HG02610 (cell line): ENCODE measurements at regions not wholly inside any gene's neighbourhood (a gene's known extent, or its start where the extent isn't known, plus 50 kb on each side); places are given as distances from the start of the nearest gene placed in this dataset.

Experiments used
- ATAC-seq: cut with Tn5 transposase; IDR thresholded peaks from one replicate; pipeline ENCODE4 v1.9.1; 2021; ENCODE audit warnings: mild to moderate bottlenecking, moderate library complexity; ENCODE audit not compliant: unreplicated experiment

DNA sequence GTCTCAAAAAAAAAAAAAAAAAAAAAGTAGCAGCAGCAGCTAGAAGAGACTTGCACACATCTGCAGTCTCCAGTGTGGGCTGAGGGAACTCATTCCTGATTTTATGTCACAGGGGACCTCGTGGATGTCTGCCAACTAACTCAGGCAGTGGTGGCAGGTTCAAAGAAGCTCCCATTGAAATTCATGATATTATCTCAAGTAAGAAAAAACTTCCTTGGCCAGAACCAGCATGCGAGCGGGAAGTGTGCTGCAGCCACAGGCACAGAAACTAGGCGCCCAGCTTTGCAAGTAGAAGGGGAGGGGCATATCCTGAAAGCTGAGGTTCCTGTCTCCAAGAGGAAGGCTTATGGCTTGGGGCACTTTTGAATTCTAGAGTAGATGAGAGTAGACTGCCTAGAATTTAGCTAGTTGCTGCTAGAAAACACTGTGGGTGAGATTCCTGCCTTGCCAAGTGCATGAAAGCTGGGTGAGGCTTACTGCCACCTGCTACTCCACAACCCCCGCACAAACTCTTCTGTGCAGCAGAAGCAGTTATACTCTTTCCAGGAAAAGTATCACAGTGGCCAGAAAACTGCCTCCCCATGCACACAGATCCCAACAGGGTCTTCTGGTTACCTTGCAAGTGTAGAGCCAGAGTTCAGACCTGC, 603.8 kb upstream of the CA10 start:
- ATAC-seq = no peak

DNA sequence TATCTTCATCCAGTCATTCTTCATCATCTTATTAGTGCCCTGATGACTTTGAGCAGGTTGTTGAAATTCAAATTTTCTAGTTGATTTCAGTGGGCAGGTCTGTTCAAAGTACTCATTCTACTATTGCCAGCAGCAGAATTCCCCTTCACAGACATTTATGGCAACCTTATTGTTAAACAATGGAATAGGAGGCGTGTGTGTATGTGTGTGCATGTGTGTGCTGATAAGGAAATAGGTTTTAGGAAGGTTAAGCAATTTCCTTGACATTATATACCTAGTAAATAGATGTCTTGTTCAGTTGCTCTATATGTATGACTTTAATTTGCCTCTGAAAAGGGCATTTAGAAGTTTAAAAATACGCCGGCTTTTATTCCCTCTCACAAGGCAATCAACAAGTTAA, 601.4 kb upstream of the CA10 start:
- no peak for ATAC-seq

DNA sequence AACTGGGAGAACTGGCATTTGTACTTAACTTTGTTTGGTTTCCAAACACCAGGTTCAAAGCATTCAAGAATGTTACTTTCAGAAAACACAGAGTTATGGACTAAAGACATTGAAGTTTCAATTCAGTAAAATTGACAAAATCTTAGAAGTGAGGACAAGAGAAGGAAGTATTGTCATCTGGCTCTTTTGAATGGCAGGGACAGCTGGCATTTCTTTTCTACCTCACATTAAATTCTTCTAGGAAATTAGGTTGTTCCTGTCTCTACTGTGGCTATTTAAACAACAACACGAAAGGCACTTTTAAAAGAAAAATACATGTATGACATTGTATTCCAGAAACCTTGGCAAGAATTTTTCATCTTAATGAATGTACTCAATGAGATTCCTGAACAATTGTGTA, 600.0 kb upstream of the CA10 start:
- ATAC-seq = no peak

DNA sequence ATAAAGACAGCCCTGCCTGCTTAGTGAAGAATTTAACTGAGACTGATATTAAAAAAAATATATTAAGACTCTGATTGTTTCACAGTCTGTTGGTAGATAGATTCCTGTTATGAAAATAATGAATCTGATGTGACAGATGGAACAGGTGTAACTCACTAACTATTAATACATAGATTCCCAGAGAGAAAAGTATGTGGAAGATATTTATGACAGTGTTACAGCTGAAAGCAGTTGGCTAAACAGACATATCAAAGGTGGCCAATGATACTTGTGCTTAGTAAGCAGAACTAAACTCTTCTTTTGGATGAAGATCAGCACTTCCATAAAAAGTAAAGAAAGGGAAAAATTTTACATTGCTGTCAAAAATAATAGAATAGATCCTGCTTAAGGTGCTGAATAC, 598.2 kb upstream of the CA10 start:
- ATAC-seq = no peak

DNA sequence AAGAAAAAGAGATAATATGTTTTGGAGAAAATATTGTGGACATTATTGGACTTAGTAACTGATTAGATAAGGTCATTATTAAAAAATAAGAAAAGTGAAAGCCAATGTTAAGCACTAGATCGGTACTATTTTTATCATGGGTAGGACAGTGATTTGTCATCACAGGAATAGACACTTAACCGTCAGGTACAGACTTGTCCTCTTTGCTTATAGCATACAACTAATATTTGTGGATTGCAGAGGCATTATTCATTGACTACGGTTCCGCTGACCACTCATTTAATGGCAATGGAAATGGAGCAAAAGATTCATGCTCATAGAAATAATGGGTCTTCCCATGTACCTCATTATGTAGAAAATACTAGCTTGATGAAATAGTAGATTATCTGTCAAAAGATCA, 596.3 kb upstream of the CA10 start:
- no peak for ATAC-seq

DNA sequence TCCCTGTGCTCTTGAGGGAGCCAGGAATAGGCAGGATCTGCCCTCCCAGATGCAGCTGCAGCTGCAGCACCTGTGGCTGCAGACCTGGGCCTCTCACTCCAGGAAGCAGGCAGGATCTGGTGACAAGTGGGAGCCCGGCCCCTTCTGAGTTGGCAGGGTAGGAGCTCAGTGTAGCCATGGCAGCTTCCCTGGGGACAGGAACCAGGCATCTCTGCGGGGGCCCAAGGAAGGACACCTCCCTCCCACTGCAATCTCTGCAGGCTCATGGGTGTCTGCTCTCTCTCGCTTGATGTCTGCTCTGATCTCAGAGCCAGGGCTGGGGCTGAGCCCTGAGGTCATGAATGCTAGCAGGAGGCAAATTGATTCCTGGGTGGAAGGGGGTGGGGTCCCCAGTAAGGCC, 592.5 kb upstream of the CA10 start:
- no peak for ATAC-seq

DNA sequence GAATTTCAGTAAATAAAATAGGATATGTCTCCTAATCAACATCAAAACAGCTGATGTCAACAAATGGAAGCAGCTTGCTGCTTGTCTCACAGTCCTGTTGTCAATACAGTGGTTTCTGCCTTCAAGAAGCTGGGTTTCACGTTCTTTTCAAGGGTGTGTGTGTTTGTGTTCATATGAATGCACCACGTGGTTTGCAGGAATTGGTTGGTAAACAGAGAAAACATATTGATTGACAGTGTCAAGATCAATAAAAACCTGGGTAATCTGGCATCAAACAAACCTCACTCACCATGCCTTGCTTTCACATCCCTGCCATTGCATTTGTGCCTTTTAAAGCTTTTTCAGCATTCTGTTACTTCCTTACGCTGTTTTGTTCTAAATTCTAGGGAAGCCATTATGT, 585.7 kb upstream of the CA10 start:
- ATAC-seq = no peak

DNA sequence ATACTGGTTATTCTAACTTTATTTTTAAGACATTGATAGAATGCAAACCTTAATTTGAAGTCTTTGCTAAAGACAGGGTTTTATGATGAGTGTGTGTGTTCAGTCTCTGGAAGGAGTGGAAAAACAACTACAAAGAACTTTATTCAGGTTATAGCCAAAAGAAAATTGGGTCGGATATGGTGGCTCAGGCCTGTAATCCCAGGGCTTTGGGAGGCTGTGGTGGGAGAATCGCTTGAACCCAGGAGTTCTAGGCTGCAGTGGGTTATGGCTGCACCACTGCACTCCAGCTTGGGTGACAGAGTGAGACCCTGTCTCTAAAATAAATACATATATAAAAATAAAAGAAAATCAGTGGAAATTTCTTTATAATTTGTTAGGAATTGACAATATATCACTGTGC, 581.5 kb upstream of the CA10 start:
- ATAC-seq = no peak

DNA sequence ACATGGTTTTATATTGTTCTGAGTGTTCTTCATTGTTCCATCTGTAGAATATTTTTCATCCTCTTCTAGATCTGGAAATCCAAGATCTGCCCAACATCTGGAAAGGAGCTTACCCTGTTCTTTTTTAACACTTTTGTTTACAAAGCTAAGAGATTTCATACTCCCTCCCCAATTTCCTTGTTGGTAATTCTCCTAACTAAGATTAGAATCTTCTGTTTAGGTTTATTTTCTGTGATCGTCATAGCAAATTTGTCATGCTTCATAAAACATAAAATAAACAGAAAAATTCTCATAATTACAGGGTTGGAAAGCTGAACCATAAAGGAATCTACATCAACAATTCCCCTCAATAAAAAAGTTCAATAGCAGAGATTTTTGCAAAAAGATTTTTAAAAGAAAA, 580.3 kb upstream of the CA10 start:
- no peak for ATAC-seq

DNA sequence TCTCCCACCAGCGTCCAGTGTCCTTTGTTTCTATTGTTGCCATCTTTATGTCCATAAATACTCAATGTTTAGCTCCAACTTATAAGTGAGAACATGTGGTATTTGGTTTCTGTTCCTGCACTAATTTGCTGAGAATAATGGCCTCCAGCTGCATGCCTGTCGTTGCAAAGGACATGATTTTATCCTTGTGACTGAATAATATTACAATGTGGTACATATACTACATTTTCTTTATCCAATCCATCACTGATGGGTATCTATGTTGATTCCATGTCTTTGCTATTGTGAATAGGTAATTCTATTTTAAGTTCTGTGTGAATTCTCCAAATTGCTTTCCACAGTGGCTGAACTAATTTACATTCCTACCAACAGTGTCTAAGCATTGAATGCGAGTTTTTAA, 578.6 kb upstream of the CA10 start:
- no peak for ATAC-seq

DNA sequence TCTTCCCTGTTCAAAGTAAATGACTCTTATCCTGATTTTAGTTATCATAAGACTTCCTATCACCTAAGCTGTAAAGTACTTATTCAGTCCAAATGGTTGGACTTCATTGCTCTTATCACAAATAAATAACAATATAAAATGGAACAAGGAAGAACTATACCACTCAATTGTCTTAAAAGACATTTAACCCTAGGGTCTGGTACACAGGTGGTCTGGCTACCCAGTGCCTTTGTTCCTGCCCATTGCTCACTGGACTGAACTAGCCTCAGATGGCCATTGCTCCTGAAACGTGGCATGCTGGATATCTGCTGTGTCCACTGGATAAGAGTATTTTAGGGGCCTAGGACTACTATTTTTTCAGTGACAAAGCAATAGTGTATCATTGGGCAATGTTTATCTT, 574.3 kb upstream of the CA10 start:
- no peak for ATAC-seq

DNA sequence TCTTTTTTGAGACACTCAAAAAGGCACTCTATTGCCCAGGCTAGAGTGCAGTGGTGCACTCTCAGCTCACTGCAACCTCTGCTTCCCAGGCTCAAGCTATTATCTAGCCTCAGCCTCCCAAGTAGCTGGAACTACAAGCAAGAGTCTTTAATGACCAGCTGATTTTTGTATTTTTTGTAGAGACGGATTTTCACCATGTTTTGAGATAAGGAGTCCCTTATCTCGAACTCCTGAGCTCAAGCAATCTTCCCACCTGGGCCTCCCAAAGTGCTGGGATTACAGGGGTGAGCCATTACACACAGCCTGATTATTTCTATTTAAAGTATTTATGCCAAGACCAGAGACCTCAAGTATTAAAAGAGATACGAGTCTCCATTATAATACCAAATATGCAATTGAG, 566.1 kb upstream of the CA10 start:
- ATAC-seq = no peak

DNA sequence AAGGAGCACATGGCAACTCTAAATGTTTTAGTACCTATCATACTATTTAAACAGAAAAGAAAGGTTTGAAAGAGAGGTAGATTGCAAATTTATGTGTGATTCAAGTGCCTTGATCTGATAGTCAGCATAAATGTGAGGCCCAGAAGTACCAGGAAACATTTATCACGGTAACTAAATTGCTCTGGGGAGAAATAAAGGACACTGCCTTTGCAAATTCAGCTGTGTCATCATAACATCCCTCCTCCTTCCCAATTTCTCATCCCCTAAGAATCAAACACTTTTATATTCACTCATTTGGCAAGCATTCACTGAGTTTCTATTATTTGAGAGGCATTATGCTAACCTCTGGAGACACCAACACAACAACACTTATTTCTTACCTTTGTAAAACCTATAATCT, 563.4 kb upstream of the CA10 start:
- ATAC-seq = no peak

DNA sequence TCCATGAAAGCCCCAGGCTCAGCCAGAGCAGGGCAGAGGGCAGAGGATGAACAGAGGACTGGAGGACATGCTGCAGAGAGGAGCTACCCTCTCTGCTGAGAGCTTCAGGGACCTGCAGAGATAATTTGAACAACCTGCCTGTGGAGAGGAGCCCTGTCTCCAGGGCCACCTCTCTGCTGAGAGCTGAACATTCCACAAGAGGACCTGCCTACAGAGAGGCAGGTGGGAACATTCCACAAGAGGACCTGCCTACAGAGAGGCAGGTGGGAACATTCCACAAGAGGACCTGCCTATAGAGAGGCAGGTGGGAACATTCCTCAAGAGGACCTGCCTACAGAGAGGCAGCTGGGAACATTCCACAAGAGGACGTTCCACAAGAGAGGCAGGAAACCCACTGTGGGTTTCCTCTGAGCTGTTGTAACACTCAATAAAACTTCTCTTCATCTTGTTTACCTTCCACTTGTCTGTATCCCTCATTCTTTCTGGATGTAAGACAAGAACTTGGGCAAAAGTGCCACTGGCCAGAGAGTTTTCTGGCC, 551.9 kb upstream of the CA10 start:
- no peak for ATAC-seq

DNA sequence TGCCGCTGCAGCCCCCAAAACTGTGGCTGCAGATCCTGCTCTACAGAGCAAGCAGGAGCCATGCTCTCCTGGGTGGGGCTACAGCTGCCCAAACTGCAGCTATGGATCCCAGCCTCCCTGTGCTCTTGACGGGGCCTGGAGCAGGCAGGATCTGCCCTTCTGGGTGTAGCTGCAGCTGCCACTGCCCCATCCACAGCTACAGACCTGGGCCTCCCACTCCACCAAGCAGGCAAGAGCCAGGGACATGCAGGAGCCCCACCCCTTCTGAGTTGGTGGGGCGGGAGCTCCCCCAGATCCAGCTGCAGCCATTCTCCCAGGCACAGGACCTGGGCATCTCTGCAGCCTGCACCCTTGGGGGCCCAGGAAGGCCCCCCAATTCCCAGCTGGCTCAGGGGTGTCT, 551.2 kb upstream of the CA10 start:
- ATAC-seq = no peak

DNA sequence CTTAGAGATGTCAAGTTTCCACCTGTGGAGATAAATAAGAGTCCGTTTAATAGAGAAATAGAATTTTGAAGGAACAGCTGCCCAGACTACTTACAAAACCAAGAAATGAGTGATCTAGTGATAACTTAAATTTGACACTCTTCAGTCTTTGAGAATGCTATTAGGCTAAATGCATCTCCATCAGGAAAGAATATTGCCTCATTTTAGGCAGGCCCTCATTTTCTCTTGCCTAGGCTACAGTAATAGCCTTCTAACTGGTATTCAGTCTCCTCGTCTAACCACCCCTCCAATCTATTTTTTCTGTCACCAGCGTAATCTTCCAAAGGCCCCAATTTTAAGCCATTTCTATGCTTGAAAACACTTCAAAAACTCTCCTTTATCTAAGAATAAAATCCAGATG, 537.8 kb upstream of the CA10 start:
- ATAC-seq = no peak

DNA sequence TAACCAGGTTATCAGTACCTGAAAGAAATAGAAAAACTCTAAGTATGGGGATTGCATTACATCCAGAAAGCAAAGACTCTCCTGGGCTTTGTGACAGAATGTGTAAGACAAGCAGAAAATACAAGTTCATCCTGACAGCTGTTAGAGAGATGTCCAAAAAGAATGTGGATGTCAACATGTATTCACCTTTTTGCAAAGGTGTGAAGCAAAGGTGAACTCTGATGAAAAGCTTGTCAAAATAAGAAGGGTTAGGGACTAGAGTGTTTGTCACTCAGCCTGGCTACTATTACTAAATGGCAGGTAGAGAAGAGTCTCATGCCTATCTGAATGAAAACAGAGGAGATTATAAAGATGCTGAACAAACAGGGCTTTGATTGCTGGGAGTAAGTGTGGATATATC, 527.6 kb upstream of the CA10 start:
- ATAC-seq = no peak

DNA sequence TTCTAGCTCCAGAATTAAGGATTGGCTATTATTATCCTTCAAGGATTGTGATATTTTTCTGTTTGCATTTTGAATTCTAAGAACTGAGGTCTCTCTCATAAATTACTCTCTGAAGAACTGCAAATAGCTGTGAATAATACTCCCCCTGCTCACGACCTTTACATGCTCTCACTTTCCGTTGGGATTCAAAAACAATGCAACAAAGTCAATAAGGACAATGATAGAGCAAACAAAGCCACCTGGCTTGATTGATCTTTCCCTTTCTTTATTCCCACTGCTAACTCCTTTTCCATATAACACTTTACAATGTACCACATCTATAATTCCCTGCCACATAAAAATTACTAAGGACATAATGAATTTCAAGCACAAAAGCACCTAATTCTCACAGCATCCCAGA, 523.0 kb upstream of the CA10 start:
- no peak for ATAC-seq

DNA sequence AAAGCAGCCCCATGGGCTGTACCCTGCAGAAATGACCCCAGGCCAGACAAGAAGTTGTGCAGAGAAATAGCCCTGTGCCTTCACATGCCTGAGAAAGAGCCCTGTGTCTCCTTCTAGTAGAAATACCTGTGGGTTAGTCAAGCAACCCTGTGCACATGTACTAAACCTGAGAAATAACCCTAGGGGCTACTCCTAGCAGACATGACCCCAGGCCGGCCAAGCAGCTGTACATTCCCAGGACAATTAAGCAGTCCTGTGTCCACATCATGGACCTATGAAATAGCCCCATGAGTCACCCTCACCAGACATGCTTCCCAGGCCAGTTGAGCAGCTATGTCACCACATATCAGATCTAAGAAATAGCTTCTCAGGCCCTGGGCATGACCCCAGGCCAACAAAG, 519.7 kb upstream of the CA10 start:
- no peak for ATAC-seq

DNA sequence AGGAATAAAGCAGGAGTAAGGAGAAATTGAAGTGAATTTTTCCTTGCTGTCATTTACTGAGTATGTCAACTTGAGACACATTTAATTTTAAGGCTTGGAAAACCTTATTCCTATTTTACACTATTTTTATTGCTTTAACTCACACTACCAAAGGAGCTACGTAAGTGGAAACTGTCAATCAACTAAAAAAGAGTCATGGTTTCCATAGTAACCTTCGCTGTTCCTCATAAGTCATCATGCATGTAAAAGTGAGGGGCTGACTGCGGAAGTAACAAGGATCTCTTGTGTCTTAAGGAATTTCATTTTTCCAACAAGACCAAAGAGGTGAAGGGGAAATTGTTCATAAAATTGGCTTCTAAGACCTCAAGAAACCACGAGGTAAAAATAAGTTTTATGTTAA, 516.2 kb upstream of the CA10 start:
- no peak for ATAC-seq

DNA sequence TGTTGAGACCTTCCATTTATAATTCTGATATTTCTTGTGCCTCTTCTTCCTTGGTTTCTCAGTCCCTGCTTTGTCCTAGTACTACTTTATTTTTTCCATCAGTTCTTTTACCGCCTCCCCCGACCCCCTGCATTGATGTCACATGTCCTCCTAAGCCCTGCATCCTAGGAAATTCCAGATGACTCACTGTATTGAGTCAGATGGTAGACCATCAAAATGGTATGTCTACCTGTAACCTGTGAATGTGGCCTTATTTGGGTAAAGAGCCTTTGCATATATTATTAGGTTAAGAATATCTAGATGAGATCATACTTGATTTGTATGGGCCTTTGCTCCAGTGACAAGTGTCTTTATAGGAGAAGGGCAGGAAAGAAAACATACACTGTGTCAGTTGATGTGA, 515.3 kb upstream of the CA10 start:
- no peak for ATAC-seq

DNA sequence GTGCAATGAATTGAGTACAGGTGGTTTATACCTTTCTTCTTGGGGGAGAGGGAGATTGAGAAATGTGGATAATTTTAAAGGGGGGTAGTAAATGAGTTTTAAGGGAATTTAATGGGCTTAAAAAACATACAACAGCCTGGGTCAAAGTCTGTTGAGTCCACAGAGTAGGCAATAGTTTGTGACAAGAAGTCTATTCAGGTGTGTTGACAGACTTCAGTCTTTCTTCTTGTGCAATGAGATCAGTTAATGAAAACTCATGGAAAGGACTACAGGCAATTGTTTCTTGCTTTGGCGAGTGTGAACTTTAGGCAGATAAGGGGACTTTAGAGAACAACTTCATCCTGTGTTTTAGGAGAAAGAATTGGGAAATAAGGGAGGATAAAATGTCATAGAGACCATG, 507.8 kb upstream of the CA10 start:
- no peak for ATAC-seq

DNA sequence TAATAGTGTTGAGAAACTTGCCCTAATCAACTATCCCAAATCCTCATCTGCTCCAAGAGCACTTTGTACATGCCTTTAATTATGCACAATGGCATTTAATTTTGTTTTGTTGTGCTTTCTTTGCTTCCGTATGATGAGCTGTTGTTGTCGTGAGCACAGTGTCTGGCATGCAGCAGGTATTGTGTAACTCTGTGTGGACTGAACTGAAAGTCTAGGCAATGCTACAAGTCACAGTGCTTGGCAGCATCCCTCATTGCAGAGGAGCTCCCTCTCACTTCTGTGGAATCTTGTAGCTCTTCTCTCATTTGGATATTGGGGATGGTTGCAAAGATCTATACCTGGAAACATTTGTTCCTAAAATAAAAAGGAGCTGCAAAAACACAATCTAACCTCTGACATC, 502.2 kb upstream of the CA10 start:
- no peak for ATAC-seq
